ENCODE measurements at regions not wholly inside any gene's neighbourhood (a gene's known extent, or its start where the extent isn't known, plus 50 kb on each side); places are given as distances from the start of the nearest gene placed in this dataset.

DNA sequence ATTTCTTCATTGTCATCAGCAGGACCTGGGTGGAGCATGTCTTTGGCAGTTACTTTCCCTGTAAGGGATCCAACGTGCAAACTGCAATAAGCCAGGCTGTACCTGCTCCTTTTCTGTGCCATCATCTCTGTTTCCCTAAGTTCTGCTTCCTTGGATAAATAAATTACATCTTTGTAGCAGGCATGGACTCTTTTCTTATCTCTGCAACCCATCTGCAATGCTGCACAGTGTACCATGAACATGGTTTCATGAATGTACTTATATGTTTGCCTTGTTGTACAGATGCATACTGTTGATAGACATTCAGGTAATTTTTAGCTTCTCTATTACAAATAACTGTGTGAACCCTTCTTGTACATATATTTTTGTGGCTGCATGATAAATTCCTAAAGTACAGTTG is 616.7 kb upstream of the PIK3C3 start:
- no peak for DNase-seq

GRCh38 chr18:41331661-41332060 is 623.4 kb upstream of the PIK3C3 start:
- no peak for DNase-seq

GRCh38 chr18:41326311-41326710 is 628.7 kb upstream of the PIK3C3 start:
- DNase-seq = no peak

DNA sequence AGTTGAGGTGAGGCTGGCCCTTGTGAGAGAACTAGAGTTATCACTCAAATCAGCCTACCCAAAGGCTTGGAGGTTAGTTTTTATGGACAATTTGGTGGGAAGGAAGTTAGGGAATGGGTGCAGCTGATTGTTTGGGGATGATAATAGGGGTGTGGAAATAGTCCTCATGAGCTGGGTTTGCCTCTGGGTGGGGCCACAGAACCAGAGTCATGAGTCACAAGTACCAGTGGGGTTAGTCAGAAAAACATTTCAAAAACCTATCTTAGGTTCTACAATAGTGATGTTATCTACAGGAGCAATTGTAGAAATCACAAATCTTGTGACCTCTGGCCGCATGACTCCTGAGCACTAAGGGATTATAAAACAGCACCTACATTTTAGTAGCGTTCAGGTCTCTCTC is 630.1 kb upstream of the PIK3C3 start:
- no peak for DNase-seq

DNA sequence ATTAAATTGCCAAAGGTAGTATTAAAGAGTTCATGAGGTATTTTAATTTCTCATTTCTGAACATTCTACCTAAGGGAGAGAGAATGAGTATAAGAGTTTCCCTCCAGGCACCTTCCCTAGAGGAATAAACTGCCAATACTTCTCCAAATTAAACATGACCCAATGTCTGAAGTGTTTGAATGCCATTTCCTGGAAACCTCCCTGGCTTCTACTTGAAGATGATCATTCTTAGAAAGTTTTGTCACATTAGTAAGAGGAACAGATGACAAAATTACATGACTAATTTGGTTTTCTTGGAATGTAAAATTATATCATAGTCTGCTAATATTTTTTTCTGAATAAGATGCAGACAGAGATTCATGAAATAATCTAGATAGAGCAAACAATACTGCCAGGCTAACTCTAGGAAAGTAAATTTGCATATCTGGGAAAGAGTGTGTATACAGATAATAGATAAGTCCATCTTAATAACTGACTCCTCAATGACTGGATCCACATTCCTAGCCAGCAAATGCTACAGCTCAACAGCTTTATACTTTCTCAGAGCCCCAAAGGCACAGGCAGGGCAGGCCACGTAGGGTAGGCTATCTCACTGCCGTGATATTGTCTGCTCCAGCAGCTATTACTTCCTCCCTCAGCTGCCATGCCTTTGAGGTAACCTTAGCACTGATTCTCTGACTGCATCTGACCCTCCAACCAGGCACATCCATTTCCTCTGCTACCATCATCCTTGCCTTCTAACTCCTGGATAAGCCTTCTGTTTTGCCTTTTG is 630.8 kb upstream of the PIK3C3 start:
- DNase-seq = no peak

DNA sequence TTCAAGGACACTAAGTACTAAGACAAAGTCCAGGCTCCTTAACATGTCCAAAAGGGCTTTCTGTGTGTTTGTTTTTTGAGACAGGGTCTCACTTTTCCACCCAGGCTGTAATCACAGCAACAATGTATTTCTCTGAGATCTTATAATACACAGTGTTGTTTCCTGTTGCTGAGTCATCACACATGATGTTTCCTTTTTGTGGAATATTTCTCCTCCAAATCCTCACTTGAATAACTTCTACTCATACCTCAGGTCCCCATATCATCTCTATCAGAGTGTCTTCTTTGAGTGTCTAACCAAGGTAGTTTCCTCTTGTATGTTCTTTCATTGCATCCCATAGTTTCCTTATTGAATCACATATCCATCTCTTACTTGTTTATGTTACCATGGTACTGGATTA is 632.0 kb upstream of the PIK3C3 start:
- DNase-seq = no peak

GRCh38 chr18:41320100-41320499 is 634.9 kb upstream of the PIK3C3 start:
- no peak for DNase-seq

GRCh38 chr18:41315134-41315533 is 639.9 kb upstream of the PIK3C3 start:
- no peak for DNase-seq

DNA sequence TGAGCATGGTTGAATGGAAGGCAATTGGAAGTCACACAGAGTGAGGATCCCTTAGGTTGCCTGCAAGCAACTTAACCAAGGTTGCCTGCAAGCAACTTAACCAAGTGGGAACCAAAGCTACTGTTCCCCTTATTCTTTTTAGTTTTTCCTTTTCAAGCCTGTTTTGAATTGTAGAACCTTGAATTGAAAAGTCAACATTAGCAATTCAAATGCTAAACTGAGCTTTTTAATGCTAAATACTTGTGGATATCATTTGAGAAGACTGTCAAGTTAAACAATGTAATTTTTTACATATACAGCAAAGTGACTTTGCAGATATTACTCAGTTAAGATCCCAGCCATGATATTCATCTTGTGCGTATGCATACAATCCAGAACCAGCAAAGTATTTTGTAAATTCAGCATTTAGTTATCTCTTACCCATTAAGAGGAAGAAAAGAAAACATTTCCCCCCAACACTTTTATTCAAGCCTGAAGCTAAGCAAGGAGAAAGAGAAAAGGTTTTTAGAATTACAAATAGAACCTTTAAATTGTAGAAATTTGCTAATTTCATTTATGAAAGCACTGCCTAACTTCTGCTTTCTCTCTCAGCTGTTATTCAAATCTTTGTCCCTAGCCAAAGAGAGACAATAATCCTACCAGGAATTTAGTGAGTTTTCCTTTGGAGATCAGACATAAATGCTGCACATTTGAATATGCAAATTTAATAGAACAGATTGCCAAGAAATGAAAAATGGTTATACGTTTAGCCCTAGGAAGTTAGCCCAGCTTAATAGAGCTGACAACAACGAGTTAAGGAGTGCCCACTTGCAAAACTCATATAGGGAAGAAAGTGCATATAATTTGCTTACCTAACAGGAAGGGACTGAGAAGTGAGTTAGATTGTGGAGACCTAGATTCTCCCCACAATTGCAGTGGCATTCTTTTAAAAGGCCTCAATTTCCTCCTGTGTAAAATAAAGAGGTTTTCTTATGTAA is 643.2 kb upstream of the PIK3C3 start:
- no peak for DNase-seq

DNA sequence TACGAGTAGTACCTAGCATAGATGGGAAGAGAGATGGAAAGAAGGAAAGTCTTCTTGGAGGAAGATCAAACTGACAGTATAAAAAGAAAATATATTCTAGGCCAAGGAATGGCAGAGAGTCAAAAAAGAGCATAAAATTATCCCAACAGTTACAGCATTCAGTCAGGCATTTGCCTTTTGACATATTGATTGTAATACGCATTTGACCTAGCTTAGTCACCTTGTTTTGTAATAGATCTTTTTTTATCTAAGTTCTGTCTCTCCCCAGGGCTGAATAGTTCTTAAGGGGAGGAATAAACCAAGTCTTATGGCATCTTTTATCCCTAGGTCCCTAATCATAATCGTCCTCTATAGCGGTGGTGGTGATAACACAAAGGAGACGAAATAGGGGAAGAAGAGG is 657.3 kb upstream of the PIK3C3 start:
- DNase-seq = no peak

GRCh38 chr18:41269294-41269693 is 685.7 kb upstream of the PIK3C3 start:
- no peak for DNase-seq

DNA sequence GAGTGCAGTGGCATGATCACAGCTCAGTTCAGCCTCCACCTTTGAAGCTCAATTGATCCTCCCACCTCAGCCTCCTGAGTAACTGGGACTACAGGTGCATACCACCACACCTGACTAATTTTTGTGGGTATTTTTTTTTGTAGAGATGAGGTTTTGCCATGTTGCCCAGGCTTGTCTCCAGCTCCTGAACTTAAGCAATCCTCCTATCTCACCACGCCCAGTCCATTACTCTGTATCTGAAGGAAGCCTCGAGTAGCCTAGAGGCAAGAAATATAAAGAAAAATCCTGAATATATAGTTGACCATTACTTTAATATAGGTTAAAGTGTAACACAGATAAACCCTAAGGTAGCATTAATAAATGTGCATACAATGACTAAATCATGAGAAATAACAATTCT is 686.8 kb upstream of the PIK3C3 start:
- no peak for DNase-seq

DNA sequence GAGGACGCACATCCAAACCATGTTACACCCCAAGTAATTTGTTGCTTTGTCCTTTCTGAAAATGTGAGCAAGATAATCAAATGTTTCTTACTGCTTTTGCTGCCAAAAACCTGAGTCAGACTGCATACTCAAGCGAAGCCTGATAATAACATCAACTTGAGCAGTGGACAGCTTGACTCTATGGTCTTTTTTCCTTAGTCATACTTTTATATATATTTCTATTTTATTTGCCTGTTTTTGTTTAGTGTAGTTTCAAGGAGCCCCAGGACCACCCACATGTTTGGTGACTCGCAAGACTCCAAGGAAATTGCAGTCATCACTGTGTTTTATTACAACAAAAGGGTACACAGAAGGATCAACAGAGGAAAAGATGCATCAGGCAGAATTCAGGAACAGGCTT is 688.4 kb upstream of the PIK3C3 start:
- DNase-seq = no peak

- no peak for DNase-seq
Observed at GRCh38 chr18:41266204-41266603, 688.8 kb upstream of the PIK3C3 start.

DNA sequence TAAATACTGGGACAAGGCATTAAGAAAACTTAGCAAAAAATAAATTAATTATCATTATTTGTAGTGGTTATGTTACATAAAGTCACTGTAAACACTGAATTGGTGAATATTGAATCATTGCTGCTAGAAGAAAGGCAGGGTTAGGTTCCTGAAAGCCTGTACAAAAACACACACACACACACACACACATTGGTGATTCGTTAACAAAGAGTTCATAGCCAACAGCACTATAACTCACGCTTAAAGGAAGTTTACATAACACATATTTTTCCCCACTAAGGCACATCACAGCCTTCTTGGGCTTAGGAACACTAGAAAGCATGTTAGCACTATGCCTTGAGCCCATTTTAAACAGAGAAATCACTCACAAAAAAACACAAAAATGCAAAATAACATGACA is 690.0 kb upstream of the PIK3C3 start:
- no peak for DNase-seq

- DNase-seq = no peak
Observed at GRCh38 chr18:41263956-41264355, 691.1 kb upstream of the PIK3C3 start.

DNA sequence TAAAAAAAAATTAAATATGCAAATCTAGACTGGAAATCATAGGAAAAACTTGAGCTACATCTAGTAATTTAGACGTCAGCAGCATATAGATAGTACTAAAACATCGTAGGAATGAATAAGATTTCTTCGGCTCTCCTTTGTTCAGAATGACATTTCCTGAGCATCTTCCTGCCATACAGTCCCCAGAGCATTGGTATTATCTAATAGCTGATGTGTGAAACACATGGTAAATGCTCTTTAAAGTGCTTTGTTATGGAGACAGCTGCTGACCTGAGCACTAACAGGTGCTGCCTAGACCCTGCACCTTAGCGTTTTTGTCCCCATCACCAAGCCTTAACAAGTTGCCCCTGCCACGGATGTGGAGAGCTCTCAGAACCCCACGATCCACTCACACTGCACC is 692.3 kb upstream of the PIK3C3 start:
- no peak for DNase-seq

GRCh38 chr18:41244591-41245037 is 710.4 kb upstream of the PIK3C3 start:
- DNase-seq = no peak

GRCh38 chr18:41237317-41237716 is 717.7 kb upstream of the PIK3C3 start:
- no peak for DNase-seq

DNA sequence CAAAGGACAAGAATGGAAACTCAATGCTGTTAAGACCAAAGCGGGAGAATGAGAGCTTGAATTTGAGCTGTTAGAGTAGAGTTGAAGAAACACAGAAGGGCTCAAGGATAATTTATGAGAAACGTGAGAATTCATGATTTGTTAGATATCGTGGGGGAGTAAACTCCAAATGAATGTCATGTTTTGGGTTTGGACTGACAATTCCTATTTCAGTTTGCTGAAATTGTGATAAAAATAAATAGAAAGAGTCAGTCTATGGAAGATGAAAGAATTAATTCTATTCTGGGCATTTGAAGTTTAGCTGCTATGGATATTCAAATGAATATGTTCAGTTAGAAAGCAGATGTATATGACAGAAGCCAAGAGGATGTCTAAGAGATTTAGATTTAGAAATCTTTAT is 723.4 kb upstream of the PIK3C3 start:
- no peak for DNase-seq

- DNase-seq = no peak
Observed at GRCh38 chr18:41227993-41228392, 727.0 kb upstream of the PIK3C3 start.

- DNase-seq = no peak
Observed at GRCh38 chr18:41226911-41227310, 728.1 kb upstream of the PIK3C3 start.

GRCh38 chr18:41226186-41226585 is 728.8 kb upstream of the PIK3C3 start:
- DNase-seq = no peak
